Activated CD4-positive, alpha-beta T cell treated with anti-CD3 and anti-CD28 coated beads for 4 hours (primary cell): ENCODE measurements at regions not wholly inside any gene's neighbourhood (a gene's known extent, or its start where the extent isn't known, plus 50 kb on each side); places are given as distances from the start of the nearest gene placed in this dataset.
"Not testable (repeated sequence)": the region's sequence is repeated elsewhere in the genome, so short reads cannot be mapped to it uniquely, and the experiment has no call there.

Experiments used
- DNase-seq, 2 donors: peaks; one replicate each; pipeline ENCODE4 v3.0.0-alpha.2; 2020

- DNase-seq = no peak
Measured at GRCh38 chr6:152811785-152812184, 61.2 kb downstream of the VIP start.

GRCh38 chr6:152815230-152815872 lies 64.8 kb downstream of the VIP start:
- no peak for DNase-seq

- DNase-seq = no peak
Measured at GRCh38 chr6:152816055-152816454, 65.5 kb downstream of the VIP start.

GRCh38 chr6:152821525-152821924 lies 70.9 kb downstream of the VIP start:
- DNase-seq = no peak

- no peak for DNase-seq
Measured at GRCh38 chr6:152824666-152825065, 74.1 kb downstream of the VIP start.

- no peak for DNase-seq
Measured at GRCh38 chr6:152828431-152828830, 77.8 kb downstream of the VIP start.

GRCh38 chr6:152834366-152834765 lies 83.8 kb downstream of the VIP start:
- not testable (repeated sequence) for DNase-seq

- no peak for DNase-seq
Measured at GRCh38 chr6:152836523-152836922, 85.9 kb downstream of the VIP start.

GRCh38 chr6:152845421-152845820 lies 94.8 kb downstream of the VIP start:
- DNase-seq = no peak

- DNase-seq = no peak
Measured at GRCh38 chr6:152846825-152847224, 96.2 kb downstream of the VIP start.

GRCh38 chr6:152848919-152849318 lies 98.3 kb downstream of the VIP start:
- DNase-seq = no peak

- DNase-seq = no peak
Measured at GRCh38 chr6:152854086-152854795, 103.6 kb downstream of the VIP start.

- DNase-seq = no peak
Measured at GRCh38 chr6:152858141-152858540, 107.5 kb downstream of the VIP start.

- no peak for DNase-seq
Measured at GRCh38 chr6:152859225-152859624, 108.6 kb downstream of the VIP start.

- DNase-seq = peak; percentile 63 to 66
Measured at GRCh38 chr6:152863618-152864326, 113.2 kb downstream of the VIP start.

- no peak for DNase-seq
Measured at GRCh38 chr6:152874267-152874666, 108.6 kb downstream of the FBXO5 start.

GRCh38 chr6:152874846-152875568 lies 107.8 kb downstream of the FBXO5 start:
- no peak for DNase-seq

- no peak for DNase-seq
Measured at GRCh38 chr6:152879681-152880080, 103.2 kb downstream of the FBXO5 start.

- no peak for DNase-seq
Measured at GRCh38 chr6:152893187-152893586, 89.7 kb downstream of the FBXO5 start.

- DNase-seq = no peak
Measured at GRCh38 chr6:152896923-152897322, 85.9 kb downstream of the FBXO5 start.

- peak; percentile 33 to 65 for DNase-seq
Measured at GRCh38 chr6:152897807-152898399, 84.9 kb downstream of the FBXO5 start.

- DNase-seq = no peak
Measured at GRCh38 chr6:152904678-152905077, 78.2 kb downstream of the FBXO5 start.
